DMS53 (cell line): ENCODE measurements at regions not wholly inside any gene's neighbourhood (a gene's known extent, or its start where the extent isn't known, plus 50 kb on each side); places are given as distances from the start of the nearest gene placed in this dataset.
"Not testable (repeated sequence)": the region's sequence is repeated elsewhere in the genome, so short reads cannot be mapped to it uniquely, and the experiment has no call there.

Experiments
- DNase-seq: peaks from one replicate; lab custom pipeline; 2025; lab: John Stamatoyannopoulos, UW

DNA sequence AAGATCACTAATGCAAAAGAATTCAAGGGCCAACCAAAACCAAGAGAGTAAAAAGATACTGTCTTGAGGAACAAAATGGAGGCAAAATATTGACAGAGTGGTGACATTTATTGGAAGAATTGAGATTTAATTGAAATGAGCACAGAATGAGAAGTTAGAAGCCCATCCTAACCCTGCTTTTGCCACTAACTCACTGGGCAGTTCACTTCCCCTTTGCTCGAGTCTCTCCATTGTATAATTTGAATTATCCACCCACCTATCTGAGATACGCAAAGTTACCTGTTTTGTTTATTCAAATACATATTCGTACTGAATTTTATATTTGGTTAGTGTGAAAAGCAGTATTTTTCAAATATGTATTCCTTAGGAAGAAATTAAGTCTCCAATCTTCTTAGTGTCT is 204.5 kb upstream of the PRDM1 start:
- no peak for DNase-seq

- no peak for DNase-seq
Measured at GRCh38 chr6:105880030-105880492, 206.1 kb upstream of the PRDM1 start.

- no peak for DNase-seq
Measured at GRCh38 chr6:105879146-105879545, 207.0 kb upstream of the PRDM1 start.

- DNase-seq: no peak
Measured at GRCh38 chr6:105875974-105876640, 210.0 kb upstream of the PRDM1 start.

DNA sequence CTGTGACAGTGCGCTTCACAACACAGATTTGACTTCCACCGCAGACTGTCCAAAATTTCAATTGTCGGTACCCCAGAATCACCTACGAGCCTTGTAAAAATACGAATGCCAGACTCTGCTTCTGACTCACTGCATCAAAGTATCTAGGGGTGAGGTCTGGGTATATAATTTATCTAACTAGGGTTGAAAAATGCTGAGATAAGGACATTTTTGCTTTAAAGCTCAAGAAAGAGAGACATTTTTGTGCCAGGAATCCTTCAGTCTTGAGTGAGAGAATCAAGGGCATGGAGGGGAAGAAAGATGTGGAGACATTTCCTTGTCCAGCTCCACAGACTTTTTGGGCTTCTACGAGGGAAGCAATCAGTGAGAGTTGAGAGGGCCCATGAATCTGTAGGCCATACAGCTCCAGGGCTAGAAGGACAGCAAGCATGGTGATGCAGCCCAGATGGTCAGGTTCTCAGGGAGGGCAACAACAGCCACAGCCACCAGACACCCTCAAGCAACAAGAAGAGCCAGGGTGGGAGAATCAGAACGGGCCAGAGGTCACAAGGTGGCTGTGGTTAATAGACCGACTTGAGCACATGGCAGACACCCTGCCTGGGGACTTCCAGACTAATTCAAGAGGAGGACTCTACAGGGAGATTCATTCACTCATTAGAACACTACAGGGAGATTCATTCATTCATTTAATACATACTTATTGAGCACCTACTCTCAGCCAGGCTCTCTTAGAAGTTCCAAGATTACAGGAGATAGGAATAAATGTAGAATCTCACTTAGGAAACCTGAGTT is 211.1 kb upstream of the PRDM1 start:
- DNase-seq: no peak

DNA sequence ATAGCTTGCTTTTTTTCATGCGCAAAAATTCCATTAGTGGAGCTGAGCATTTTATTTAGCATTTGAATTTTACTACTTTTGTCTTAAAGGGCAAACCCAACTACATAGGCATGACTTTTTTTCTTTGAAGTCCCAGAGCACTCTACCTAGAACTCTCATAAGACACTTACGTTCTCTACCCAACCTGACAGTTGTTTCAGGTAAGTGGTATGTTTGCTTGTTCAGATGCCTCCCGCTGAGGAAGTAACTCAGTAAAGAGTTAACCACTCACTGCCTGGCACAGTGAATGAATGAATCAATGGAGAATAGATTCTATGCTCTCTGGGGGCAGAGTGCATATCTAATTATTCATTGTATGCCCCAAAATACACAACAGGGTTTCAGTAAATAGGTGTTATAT is 212.3 kb upstream of the PRDM1 start:
- DNase-seq: no peak

GRCh38 chr6:105873211-105873704 is 212.9 kb upstream of the PRDM1 start:
- DNase-seq: no peak

- DNase-seq: no peak
Measured at GRCh38 chr6:105872249-105872648, 213.9 kb upstream of the PRDM1 start.

GRCh38 chr6:105871542-105871941 is 214.6 kb upstream of the PRDM1 start:
- no peak for DNase-seq

GRCh38 chr6:105869835-105870440 is 216.2 kb upstream of the PRDM1 start:
- no peak for DNase-seq

DNA sequence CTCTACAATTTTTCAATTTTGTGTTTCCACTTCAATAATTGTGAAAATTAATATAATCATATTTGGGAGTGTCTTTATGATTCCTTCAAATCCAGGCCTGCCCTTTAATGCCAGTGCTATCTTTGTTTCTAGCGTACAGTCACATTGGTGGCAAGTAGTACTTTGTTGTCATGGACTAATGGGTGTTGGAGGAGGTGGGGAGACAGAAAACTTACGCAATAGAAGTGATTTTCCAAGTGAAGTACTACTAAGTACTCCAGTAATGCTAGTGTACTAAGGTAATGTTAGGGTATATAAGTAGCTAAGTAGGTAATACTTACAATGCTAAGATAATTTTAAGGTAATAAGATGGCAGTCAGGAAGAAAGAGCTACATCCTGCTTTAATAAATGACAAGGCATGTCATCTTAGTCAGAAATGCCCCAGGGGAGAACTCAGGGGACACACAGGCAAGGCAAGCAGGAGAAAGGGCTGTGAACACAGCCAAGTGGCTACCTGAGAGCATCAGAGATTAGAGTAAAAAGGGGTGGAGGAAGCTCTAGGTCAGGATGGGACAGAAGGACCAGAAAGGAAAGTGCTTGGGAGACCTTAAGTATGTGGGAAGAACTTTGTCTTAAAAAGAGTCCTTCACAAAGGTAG is 217.2 kb upstream of the PRDM1 start:
- DNase-seq: no peak

GRCh38 chr6:105867821-105868220 is 218.3 kb upstream of the PRDM1 start:
- no peak for DNase-seq

GRCh38 chr6:105867277-105867676 is 218.9 kb upstream of the PRDM1 start:
- no peak for DNase-seq

DNA sequence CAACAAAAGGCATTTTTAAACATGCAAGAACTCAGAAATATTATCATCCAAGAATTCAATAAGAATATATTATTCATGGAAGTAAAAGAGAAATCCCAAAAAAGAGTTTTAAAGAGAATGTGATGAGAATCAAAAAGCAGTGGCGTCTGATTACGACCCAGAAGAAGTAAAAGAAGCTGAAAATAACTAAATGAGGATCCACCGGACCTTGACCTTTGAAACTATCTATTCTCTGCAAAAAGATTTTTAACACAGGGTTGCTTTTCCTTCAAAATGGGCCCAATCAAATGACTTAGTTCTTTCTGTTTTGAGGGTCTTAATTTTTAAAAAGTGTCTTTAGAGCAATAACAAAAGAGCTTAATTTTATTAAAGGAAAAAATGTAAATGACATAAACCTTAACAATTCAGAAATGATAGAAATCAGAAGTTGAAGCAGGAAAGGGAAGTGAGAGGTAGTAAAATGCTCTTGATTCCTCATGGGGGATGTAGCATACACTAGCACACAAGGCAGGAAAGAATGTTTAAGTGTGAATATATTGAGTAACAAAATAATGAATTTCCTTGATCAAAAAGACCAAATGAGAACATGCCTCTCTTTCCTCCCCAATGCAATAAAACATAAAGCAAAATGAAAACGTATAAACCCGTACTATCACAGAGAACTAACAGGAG is 223.1 kb upstream of the PRDM1 start:
- DNase-seq: no peak

GRCh38 chr6:105860927-105861326 is 225.2 kb upstream of the PRDM1 start:
- DNase-seq: not testable (repeated sequence)

- DNase-seq: no peak
Measured at GRCh38 chr6:105859457-105859856, 226.7 kb upstream of the PRDM1 start.

DNA sequence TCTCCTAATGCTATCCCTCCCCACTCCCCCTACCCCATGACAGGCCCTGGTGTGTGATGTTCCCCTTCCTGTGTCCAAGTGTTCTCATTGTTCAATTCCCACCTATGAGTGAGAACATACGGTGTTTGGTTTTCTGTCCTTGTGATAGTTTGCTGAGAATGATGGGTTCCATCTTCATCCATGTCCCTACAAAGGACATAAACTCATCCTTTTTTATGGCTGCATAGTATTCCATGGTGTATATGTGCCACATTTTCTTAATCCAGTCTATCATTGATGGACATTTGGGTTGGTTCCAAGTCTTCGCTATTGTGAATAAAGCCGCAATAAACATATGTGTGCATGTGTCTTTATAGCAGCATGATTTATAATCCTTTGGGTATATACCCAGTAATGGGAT is 227.5 kb upstream of the PRDM1 start:
- DNase-seq: not testable (repeated sequence)

- no peak for DNase-seq
Measured at GRCh38 chr6:105855433-105855832, 230.7 kb upstream of the PRDM1 start.

- not testable (repeated sequence) for DNase-seq
Measured at GRCh38 chr6:105853979-105854378, 232.2 kb upstream of the PRDM1 start.

- no peak for DNase-seq
Measured at GRCh38 chr6:105851606-105852005, 234.5 kb upstream of the PRDM1 start.

DNA sequence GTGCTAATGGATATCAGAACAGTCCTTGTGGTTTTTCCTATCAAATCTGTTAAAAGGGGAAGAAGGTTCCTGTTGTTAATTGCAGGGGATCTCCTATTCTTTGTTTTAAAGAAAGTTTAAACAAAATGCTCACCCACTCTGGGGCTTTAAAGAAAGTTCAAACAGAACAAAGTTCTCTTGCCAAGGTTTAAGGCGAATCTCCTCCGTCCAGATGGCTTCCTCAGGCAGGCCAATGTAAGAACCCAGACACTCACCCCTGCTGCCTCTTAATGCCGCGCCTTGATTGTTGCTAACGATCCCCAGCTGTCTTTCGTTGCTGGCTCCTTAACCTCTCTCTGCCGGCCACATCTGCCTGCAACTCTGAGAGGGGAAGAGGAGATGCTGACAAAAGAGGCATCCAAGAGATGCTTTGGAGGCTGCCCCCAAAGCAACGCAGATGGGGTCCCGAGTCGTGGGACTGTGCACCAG is 235.0 kb upstream of the PRDM1 start:
- no peak for DNase-seq
